Calu3 (cell line): ENCODE measurements at regions not wholly inside any gene's neighbourhood (a gene's known extent, or its start where the extent isn't known, plus 50 kb on each side); places are given as distances from the start of the nearest gene placed in this dataset.
"Not testable (repeated sequence)": the region's sequence is repeated elsewhere in the genome, so short reads cannot be mapped to it uniquely, and the experiment has no call there.

Source experiments
- BruUV-seq: library from RNA; stranded (reverse); fragments of 400-500 nt; replicated peaks from 2 replicates; lab custom pipeline; 2021; lab: Mats Ljungman, UMichigan
- CTCF ChIA-PET: fragments of 300-600 bp; sonication (Branson Sonifier 250); formaldehyde crosslinking; loops from one replicate; lab custom pipeline; 2022; ENCODE audit warnings: antibody characterized with exemption; lab: Charles Lee
- DNase-seq: peaks from one replicate; pipeline ENCODE4 v3.0.0; 2022
- H3K27ac Mint-ChIP-seq: one replicate; pipeline ENCODE4 v1.8.0; 2022; ENCODE audit warnings: mixed read lengths; ENCODE audit not compliant: unreplicated experiment
- H3K27me3 Mint-ChIP-seq: one replicate; pipeline ENCODE4 v1.8.0; 2022; ENCODE audit warnings: mixed read lengths; ENCODE audit not compliant: unreplicated experiment
- H3K36me3 Mint-ChIP-seq: one replicate; pipeline ENCODE4 v1.8.0; 2022; ENCODE audit warnings: mild to moderate bottlenecking, moderate library complexity, mixed read lengths; ENCODE audit not compliant: insufficient read depth, unreplicated experiment
- H3K4me1 Mint-ChIP-seq: one replicate; pipeline ENCODE4 v1.8.0; 2022; ENCODE audit warnings: mild to moderate bottlenecking, low read depth, mixed read lengths; ENCODE audit not compliant: unreplicated experiment
- H3K4me3 Mint-ChIP-seq: one replicate; pipeline ENCODE4 v1.8.0; 2022; ENCODE audit warnings: mild to moderate bottlenecking, low read depth, moderate library complexity, mixed read lengths; ENCODE audit not compliant: unreplicated experiment
- H3K9me3 Mint-ChIP-seq: one replicate; pipeline ENCODE4 v1.8.0; 2022; ENCODE audit warnings: low read depth, mixed read lengths; ENCODE audit not compliant: unreplicated experiment
- CTCF ChIP-seq: fragments of 200-600 bp; IDR thresholded peaks from one replicate; pipeline ENCODE4 v1.8.0; 2022; ENCODE audit warnings: antibody characterized with exemption; ENCODE audit not compliant: unreplicated experiment
- intact Hi-C: fragments of 100-400 bp; cut with micrococcal nuclease; formaldehyde crosslinking; loops from one replicate; pipeline ENCODE4 v1.10.0; 2022; ENCODE audit not compliant: unreplicated experiment

GRCh38 chr21:14673649-14674048 lies 127.5 kb upstream of the SAMSN1 start:
- no peak for DNase-seq
- BruUV-seq = no TSS peak
- TF ChIP-seq CTCF = no peak
- H3K9me3 Mint-ChIP-seq = no peaks in the 10 kb centered on the region
- H3K4me3 Mint-ChIP-seq = no peak overlapping the region
- H3K27me3 Mint-ChIP-seq = no peaks in the 10 kb centered on the region
- no peaks in the 10 kb centered on the region for H3K36me3 Mint-ChIP-seq
- no peak overlapping the region for H3K27ac Mint-ChIP-seq
- H3K4me1 Mint-ChIP-seq = no peaks in the 10 kb centered on the region
- CTCF ChIA-PET = no interaction called here
- intact Hi-C loops = no loop called here

GRCh38 chr21:14672466-14672865 lies 126.4 kb upstream of the SAMSN1 start:
- Mint-ChIP-seq H3K4me1 (no peaks in the 10 kb centered on the region), H3K27ac (no peak overlapping the region), H3K27me3 (no peaks in the 10 kb centered on the region), H3K36me3 (no peaks in the 10 kb centered on the region), H3K4me3 (no peak overlapping the region), H3K9me3 (no peaks in the 10 kb centered on the region)
- no TSS peak for BruUV-seq
- TF ChIP-seq CTCF = no peak
- intact Hi-C loops = no loop called here
- DNase-seq = no peak
- CTCF ChIA-PET = no interaction called here

- no peak overlapping the region for H3K4me3 Mint-ChIP-seq
Observed at GRCh38 chr21:14670409-14670808, 124.3 kb upstream of the SAMSN1 start.

GRCh38 chr21:14669092-14669491 lies 123.0 kb upstream of the SAMSN1 start:
- CTCF ChIA-PET, DNase-seq, H3K36me3 Mint-ChIP-seq, H3K4me3 Mint-ChIP-seq, H3K4me1 Mint-ChIP-seq, H3K27me3 Mint-ChIP-seq, BruUV-seq, H3K27ac Mint-ChIP-seq, H3K9me3 Mint-ChIP-seq, intact Hi-C loops: not testable (repeated sequence)

More at GRCh38 chr21:14670409-14670808, 124.3 kb upstream of the SAMSN1 start:
- Mint-ChIP-seq H3K36me3 (no peaks in the 10 kb centered on the region), H3K4me1 (no peaks in the 10 kb centered on the region), H3K9me3 (no peaks in the 10 kb centered on the region), H3K27ac (no peak overlapping the region), H3K27me3 (no peaks in the 10 kb centered on the region)
- DNase-seq = no peak
- intact Hi-C loops = no loop called here
- CTCF ChIA-PET = no interaction called here
- TF ChIP-seq CTCF = no peak
- no TSS peak for BruUV-seq

GRCh38 chr21:14657241-14658008 lies 111.3 kb upstream of the SAMSN1 start:
- no peak for DNase-seq
- Mint-ChIP-seq H3K9me3 (no peaks in the 10 kb centered on the region), H3K36me3 (no peaks in the 10 kb centered on the region), H3K4me1 (no peaks in the 10 kb centered on the region), H3K4me3 (no peak overlapping the region), H3K27me3 (no peaks in the 10 kb centered on the region), H3K27ac (no peak overlapping the region)
- CTCF ChIA-PET = no interaction called here
- intact Hi-C loops = no loop called here
- TF ChIP-seq CTCF = no peak
- no TSS peak for BruUV-seq
